ENCODE measurements at regions not wholly inside any gene's neighbourhood (a gene's known extent, or its start where the extent isn't known, plus 50 kb on each side); places are given as distances from the start of the nearest gene placed in this dataset.
"Not testable (repeated sequence)": the region's sequence is repeated elsewhere in the genome, so short reads cannot be mapped to it uniquely, and the experiment has no call there.

DNA sequence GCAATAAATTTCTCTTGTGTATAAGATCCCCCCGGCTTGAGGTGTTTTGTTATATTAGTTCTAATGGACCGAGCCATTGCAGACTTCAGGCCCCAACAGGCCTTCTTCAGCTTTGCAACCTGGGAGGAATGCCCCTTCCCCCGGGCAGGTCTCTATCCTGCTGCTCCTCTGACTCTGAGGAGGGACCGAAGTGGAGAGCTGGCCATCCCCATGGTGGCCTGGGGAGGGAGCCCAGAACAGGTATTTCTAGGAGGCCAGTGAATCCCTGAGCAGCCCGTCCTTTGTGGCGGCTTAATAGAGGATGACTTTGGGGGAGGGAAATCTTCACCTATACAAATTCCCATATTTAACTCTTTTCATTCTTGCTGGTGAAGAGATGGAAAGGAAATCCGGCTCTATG, 715.8 kb upstream of the SOX11 start:
- intact Hi-C loops (cut with DNase I; ENCODE audit: low total_unique reads): no loop called here
- TF ChIP-seq CTCF (IDR thresholded peaks at IDR 0.05) (no peak), POLR2A (IDR thresholded peaks at IDR 0.05) (no peak)
- DNase-seq (ENCODE audit: low spot score in 2 of 2): no peak
- no peak overlapping the region for H3K4me3 ChIP-seq (ENCODE audit: low read depth, poor library complexity, severe bottlenecking)
- WGBS, 2 donors: 87 to 91% methylated on average over 7 of the region's 7 CpGs

DNA sequence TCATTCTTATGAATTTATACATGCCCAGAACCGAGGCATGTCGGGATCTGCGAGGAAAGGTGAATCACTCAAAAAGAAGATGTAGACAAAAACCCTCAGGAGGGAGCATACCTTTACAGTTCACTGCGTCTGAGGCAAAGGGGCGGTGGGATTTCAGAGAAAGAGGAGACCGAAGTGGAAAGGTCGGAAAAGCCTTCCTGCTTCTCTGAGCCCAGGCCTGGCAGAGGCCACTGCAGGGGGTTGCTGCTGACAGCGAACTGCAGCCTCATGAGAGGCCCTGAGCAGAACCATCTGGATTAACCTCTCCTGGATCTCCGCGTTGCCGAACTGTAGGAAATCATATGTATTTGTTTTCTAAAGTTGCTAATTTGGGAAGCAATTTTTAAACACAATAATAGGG, 713.1 kb upstream of the SOX11 start:
- intact Hi-C loops (cut with DNase I; ENCODE audit: low total_unique reads): no loop called here
- DNase-seq (ENCODE audit: low spot score in 2 of 2): no peak
- TF ChIP-seq CTCF (IDR thresholded peaks at IDR 0.05) (no peak), POLR2A (IDR thresholded peaks at IDR 0.05) (no peak)
- H3K4me3 ChIP-seq (ENCODE audit: low read depth, poor library complexity, severe bottlenecking): no peak overlapping the region
- WGBS, 2 donors: 60% methylated on average over 11 of the region's 11 CpGs

DNA sequence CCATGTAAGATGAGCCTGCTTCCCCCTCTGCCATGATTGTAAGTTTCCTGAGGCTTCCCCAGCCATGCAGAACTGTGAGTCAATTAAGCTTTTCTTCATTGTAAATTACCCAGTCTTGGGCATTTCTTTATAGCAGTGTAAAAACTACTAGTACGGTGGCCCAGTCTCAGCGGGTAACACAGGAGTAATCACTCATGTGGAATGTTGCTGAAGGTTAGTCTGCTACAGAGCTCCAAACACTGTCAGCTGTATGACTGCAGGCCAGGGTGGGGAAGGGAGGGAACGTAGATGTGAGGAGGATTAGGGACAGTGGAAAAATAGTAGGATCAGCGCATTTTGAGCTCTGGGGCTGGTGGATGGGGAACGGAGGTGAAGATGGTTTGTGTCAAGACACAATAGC, 711.2 kb upstream of the SOX11 start:
- H3K4me3 ChIP-seq (ENCODE audit: low read depth, poor library complexity, severe bottlenecking): no peak overlapping the region
- no peak for DNase-seq (ENCODE audit: low spot score in 2 of 2)
- TF ChIP-seq POLR2A (IDR thresholded peaks at IDR 0.05): no peak
- no peak for TF ChIP-seq CTCF (IDR thresholded peaks at IDR 0.05)
- 59 to 60% methylated on average over 5 of the region's 5 CpGs for WGBS, 2 donors
- intact Hi-C loops (cut with DNase I; ENCODE audit: low total_unique reads): no loop called here

DNA sequence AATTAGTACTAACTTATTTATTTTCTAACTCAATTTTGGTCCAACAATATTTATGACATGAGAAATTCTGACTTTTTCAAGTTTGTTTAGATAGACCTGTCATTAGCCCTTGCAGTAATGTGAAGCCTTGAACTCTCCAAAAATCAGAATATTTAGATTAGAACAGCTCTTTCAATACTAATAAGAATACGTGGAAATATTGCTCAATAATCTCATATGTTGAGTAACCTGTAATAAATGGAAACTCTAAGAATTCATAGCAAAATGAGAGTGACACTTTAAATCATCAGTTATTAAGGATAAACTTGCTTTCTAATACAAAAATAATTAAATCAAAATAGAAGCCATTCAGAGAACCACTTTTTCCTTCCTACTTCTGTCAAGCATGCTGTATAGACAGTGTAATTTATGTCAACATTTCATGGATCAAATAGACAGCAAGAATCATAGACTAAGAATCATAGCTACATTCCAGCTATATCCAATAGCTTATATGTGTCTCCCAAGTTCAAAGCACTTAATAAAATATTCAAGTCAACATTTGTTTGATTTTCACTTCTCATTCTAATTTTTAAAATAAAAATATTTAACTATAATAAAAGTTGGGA, 710.3 kb upstream of the SOX11 start:
- TF ChIP-seq CTCF (IDR thresholded peaks at IDR 0.05) (no peak), POLR2A (IDR thresholded peaks at IDR 0.05) (no peak)
- no peak overlapping the region for H3K4me3 ChIP-seq (ENCODE audit: low read depth, poor library complexity, severe bottlenecking)
- DNase-seq (ENCODE audit: low spot score in 2 of 2): no peak
- WGBS, 2 donors: 44 to 51% methylated on average over 1 of the region's 1 CpG
- intact Hi-C loops (cut with DNase I; ENCODE audit: low total_unique reads): no loop called here

GRCh38 chr2:4988444-4988843, 703.7 kb upstream of the SOX11 start:
- 56 to 84% methylated on average over 5 of the region's 5 CpGs for WGBS, 2 donors
- H3K4me3 ChIP-seq (ENCODE audit: low read depth, poor library complexity, severe bottlenecking); intact Hi-C loops (cut with DNase I; ENCODE audit: low total_unique reads): not testable (repeated sequence)
- DNase-seq (ENCODE audit: low spot score in 2 of 2): peak in 1 of 2 donors; percentile 40

DNA sequence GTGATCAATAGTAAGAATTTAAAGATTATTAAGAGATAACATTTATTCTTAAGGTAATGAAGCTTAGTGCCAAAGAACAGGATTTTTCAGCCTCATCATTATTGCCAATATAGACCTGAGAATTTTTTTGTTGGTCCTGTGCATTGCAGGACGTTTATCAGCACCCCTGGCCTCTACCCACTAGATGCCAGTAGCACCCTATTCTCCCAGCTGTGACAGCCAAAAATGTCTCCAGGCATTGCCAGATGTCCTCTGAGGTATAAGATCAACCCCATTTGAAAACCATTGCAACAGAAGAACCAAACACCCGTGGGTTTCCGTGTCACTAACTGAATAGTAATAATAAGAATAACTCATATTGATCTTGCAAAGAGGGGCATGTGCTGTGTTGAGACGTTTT, 700.0 kb upstream of the SOX11 start:
- intact Hi-C loops (cut with DNase I; ENCODE audit: low total_unique reads): no loop called here
- 42 to 56% methylated on average over 4 of the region's 4 CpGs for WGBS, 2 donors
- TF ChIP-seq CTCF (IDR thresholded peaks at IDR 0.05): no peak
- TF ChIP-seq POLR2A (IDR thresholded peaks at IDR 0.05): no peak
- no peak overlapping the region for H3K4me3 ChIP-seq (ENCODE audit: low read depth, poor library complexity, severe bottlenecking)
- peak in 1 of 2 donors; percentile 10 for DNase-seq (ENCODE audit: low spot score in 2 of 2)

Data from lower leg skin (tissue), 4 donors.